ENCODE measurements at regions not wholly inside any gene's neighbourhood (a gene's known extent, or its start where the extent isn't known, plus 50 kb on each side); places are given as distances from the start of the nearest gene placed in this dataset.

DNA sequence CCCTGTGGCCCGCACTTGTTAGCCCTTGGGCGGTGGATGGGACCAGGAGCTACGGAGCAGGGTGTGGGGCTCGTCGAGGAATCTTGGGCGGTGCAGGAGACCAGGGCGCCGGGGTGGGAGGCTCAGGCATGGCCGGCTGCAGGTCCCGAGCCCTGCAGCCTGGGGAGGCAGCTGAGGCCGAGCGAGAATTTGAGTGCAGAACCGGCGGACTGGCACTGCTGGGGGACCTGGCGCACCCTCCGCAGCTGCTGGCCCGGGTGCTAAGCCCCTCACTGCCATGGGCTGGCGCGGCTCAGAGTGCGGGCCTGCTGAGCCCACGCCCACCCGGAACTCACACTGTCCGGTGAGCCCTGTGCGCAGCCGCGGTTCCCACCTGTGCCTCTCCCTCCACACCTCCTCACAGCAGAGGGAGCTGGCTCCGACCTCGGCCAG is 73.6 kb upstream of the TLL1 start:
- no peak overlapping the region for H2AFZ ChIP-seq (ENCODE audit: low read depth, low read length)
- H3K36me3 Mint-ChIP-seq (ENCODE audit: low read depth, unreplicated experiment), result no peaks in the 10 kb centered on the region
- H3K36me3 ChIP-seq (ENCODE audit: insufficient read depth, low read length), result no peaks in the 10 kb centered on the region

DNA sequence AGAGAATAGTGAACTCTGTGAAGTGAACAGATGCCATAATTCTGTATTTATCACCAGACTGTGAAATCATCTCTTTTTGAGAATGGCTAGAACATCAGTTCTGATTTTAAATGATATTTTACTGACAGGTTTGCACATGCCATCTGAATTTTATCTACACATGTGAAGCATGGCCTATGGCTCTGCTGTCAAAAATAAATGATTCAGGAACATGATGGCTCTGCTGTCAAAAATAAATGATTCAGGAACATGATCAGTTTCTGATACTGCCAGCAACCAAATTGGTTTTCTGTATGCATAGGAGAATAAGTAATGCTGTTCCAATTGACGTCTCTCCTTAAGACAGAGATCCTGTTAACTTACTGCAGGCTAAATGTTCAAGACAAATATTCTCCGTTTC is 70.6 kb upstream of the TLL1 start:
- H3K9me3 Mint-ChIP-seq (ENCODE audit: unreplicated experiment), result peaks cover 5% of the 10 kb centered on the region
- no peak overlapping the region for H3K4me3 ChIP-seq (ENCODE audit: insufficient read depth, low read depth, low read length)
- FAIRE-seq (no peak), DNase-seq (ENCODE audit: low read depth) (no peak)
- no peaks in the 10 kb centered on the region for H3K27me3 ChIP-seq (ENCODE audit: insufficient read depth, low read length)
- H3K4me3 Mint-ChIP-seq (ENCODE audit: unreplicated experiment), result no peak overlapping the region
- no peaks in the 10 kb centered on the region for H3K4me1 ChIP-seq (ENCODE audit: insufficient read depth, low read length)
- H4K20me1 ChIP-seq (ENCODE audit: insufficient read depth, low read length), result no peaks in the 10 kb centered on the region
- H3K36me3 ChIP-seq (ENCODE audit: insufficient read depth, low read length), result no peaks in the 10 kb centered on the region
- H3K9me3 ChIP-seq (ENCODE audit: insufficient read depth, low read depth, low read length), result no peaks in the 10 kb centered on the region
- H3K27ac Mint-ChIP-seq (ENCODE audit: unreplicated experiment), result no peak overlapping the region
- no peak overlapping the region for H3K4me2 ChIP-seq (ENCODE audit: low read length)
- no peaks in the 10 kb centered on the region for H3K27me3 Mint-ChIP-seq (ENCODE audit: low read depth, unreplicated experiment)
- no peak overlapping the region for H2AFZ ChIP-seq (ENCODE audit: low read depth, low read length)
- TF ChIP-seq, protein P1, sequence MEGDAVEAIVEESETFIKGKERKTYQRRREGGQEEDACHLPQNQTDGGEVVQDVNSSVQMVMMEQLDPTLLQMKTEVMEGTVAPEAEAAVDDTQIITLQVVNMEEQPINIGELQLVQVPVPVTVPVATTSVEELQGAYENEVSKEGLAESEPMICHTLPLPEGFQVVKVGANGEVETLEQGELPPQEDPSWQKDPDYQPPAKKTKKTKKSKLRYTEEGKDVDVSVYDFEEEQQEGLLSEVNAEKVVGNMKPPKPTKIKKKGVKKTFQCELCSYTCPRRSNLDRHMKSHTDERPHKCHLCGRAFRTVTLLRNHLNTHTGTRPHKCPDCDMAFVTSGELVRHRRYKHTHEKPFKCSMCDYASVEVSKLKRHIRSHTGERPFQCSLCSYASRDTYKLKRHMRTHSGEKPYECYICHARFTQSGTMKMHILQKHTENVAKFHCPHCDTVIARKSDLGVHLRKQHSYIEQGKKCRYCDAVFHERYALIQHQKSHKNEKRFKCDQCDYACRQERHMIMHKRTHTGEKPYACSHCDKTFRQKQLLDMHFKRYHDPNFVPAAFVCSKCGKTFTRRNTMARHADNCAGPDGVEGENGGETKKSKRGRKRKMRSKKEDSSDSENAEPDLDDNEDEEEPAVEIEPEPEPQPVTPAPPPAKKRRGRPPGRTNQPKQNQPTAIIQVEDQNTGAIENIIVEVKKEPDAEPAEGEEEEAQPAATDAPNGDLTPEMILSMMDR (IDR thresholded peaks at IDR 0.05; ENCODE audit: insufficient read depth, low read depth, low read length), result no peak
- TF ChIP-seq EZH2 (IDR thresholded peaks at IDR 0.05; ENCODE audit: insufficient read depth, low read length), result no peak
- H3K4me1 Mint-ChIP-seq (ENCODE audit: low read depth, unreplicated experiment), result no peaks in the 10 kb centered on the region
- no peaks in the 10 kb centered on the region for H3K36me3 Mint-ChIP-seq (ENCODE audit: low read depth, unreplicated experiment)
- no peak overlapping the region for H3K27ac ChIP-seq (ENCODE audit: low read depth, low read length)
- no peaks in the 10 kb centered on the region for H3K79me2 ChIP-seq (ENCODE audit: insufficient read depth, low read length)
- H3K9ac ChIP-seq (ENCODE audit: low read length), result no peak overlapping the region

More for the DNA sequence above, 73.6 kb upstream of the TLL1 start:
- no peak overlapping the region for H3K4me3 ChIP-seq (ENCODE audit: insufficient read depth, low read depth, low read length)
- no peak overlapping the region for H3K27ac Mint-ChIP-seq (ENCODE audit: unreplicated experiment)
- no peaks in the 10 kb centered on the region for H3K4me1 ChIP-seq (ENCODE audit: insufficient read depth, low read length)
- H3K9ac ChIP-seq (ENCODE audit: low read length), result no peak overlapping the region
- H3K4me3 Mint-ChIP-seq (ENCODE audit: unreplicated experiment), result no peak overlapping the region
- no peak for FAIRE-seq
- no peak for DNase-seq (ENCODE audit: low read depth)
- no peak overlapping the region for H3K27ac ChIP-seq (ENCODE audit: low read depth, low read length)
- H3K27me3 Mint-ChIP-seq (ENCODE audit: low read depth, unreplicated experiment), result no peaks in the 10 kb centered on the region
- H3K4me2 ChIP-seq (ENCODE audit: low read length), result no peak overlapping the region
- no peaks in the 10 kb centered on the region for H3K79me2 ChIP-seq (ENCODE audit: insufficient read depth, low read length)
- no peaks in the 10 kb centered on the region for H3K4me1 Mint-ChIP-seq (ENCODE audit: low read depth, unreplicated experiment)
- H3K27me3 ChIP-seq (ENCODE audit: insufficient read depth, low read length), result no peaks in the 10 kb centered on the region
- TF ChIP-seq, protein P1 (IDR thresholded peaks at IDR 0.05; ENCODE audit: insufficient read depth, low read depth, low read length), result no peak
- TF ChIP-seq EZH2 (IDR thresholded peaks at IDR 0.05; ENCODE audit: insufficient read depth, low read length), result no peak
- no peaks in the 10 kb centered on the region for H3K9me3 ChIP-seq (ENCODE audit: insufficient read depth, low read depth, low read length)
- H4K20me1 ChIP-seq (ENCODE audit: insufficient read depth, low read length), result no peaks in the 10 kb centered on the region
- H3K9me3 Mint-ChIP-seq (ENCODE audit: unreplicated experiment), result peaks cover 5% of the 10 kb centered on the region

DNA sequence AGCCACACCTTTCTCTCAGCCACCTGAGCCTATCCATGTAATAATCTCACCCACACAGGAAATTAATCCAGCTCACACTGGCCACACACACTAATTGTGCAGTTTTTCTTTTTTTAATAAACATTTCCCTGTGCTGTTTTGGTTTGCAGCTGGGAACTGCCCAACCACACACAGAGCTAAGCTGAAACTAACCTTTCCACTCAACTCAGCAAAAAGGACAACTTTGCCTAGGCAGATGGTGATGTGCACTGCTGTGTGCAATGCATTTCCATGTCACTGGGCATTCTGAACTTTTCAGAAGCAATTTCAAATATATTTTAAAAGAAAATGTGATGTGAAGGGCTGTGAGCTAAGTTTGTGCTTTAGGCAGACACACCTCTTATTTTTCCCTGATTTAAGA is 70.0 kb upstream of the TLL1 start:
- Histone ChIP-seq H3K36me3 (ENCODE audit: insufficient read depth, low read length) (no peaks in the 10 kb centered on the region), H4K20me1 (ENCODE audit: insufficient read depth, low read length) (no peaks in the 10 kb centered on the region), H3K4me2 (ENCODE audit: low read length) (no peak overlapping the region), H3K4me1 (ENCODE audit: insufficient read depth, low read length) (no peaks in the 10 kb centered on the region), H3K4me3 (ENCODE audit: insufficient read depth, low read depth, low read length) (no peak overlapping the region), H3K9ac (ENCODE audit: low read length) (no peak overlapping the region), H3K9me3 (ENCODE audit: insufficient read depth, low read depth, low read length) (no peaks in the 10 kb centered on the region), H3K27ac (ENCODE audit: low read depth, low read length) (no peak overlapping the region), H3K27me3 (ENCODE audit: insufficient read depth, low read length) (no peaks in the 10 kb centered on the region), H3K79me2 (ENCODE audit: insufficient read depth, low read length) (no peaks in the 10 kb centered on the region), H2AFZ (ENCODE audit: low read depth, low read length) (no peak overlapping the region)
- Mint-ChIP-seq H3K27ac (ENCODE audit: unreplicated experiment) (no peak overlapping the region), H3K27me3 (ENCODE audit: low read depth, unreplicated experiment) (no peaks in the 10 kb centered on the region), H3K4me1 (ENCODE audit: low read depth, unreplicated experiment) (no peaks in the 10 kb centered on the region), H3K9me3 (ENCODE audit: unreplicated experiment) (peaks cover 5% of the 10 kb centered on the region), H3K4me3 (ENCODE audit: unreplicated experiment) (no peak overlapping the region), H3K36me3 (ENCODE audit: low read depth, unreplicated experiment) (no peaks in the 10 kb centered on the region)
- DNase-seq (ENCODE audit: low read depth), result no peak
- TF ChIP-seq EZH2 (IDR thresholded peaks at IDR 0.05; ENCODE audit: insufficient read depth, low read length), result no peak
- TF ChIP-seq, protein P1 (IDR thresholded peaks at IDR 0.05; ENCODE audit: insufficient read depth, low read depth, low read length), result no peak
- FAIRE-seq, result no peak

All from astrocyte (in vitro differentiated cells and primary cell).